ENCODE measurements at regions not wholly inside any gene's neighbourhood (a gene's known extent, or its start where the extent isn't known, plus 50 kb on each side); places are given as distances from the start of the nearest gene placed in this dataset.

DNA sequence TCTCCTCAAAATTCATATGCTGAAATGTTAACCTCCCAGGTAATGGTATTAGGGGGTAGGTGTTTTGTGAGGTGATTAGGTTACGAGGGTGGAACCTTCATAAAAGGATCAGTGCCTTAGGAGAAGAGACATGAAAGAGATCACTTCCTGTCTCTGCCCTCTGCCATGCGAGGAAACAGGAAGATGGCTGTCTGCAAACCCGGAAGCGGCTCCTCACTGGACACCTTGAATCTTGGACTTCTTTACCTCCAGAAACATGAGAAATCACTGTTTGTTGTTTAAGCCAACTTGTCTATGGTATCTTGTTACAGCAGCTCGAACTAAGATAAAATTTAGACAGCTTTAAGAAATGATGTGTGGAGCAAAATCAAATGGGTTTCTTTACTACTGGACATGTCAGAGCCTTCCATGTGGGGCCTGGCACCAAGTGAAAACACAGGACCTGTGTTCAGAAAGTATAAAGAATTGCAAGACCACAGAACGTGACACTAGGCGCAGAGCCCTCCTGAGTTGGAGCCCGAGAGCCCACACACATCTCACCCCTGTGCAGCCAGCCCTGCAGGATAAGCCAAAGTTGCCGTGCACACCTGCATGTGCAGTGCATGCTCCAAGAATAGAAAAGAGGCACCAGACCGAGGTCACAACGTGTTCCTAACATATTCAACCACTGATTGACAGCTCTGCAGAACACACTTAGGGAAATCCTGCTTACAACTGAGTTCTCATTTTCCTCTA lies 112.5 kb upstream of the UQCRFS1 start:
- H3K27ac Mint-ChIP-seq (ENCODE audit: unreplicated experiment) = no peak overlapping the region
- no peaks in the 10 kb centered on the region for H3K36me3 Mint-ChIP-seq (ENCODE audit: low read depth)
- no peak overlapping the region for H3K4me3 Mint-ChIP-seq
- H3K4me1 Mint-ChIP-seq = no peaks in the 10 kb centered on the region
- TF ChIP-seq, protein P1, sequence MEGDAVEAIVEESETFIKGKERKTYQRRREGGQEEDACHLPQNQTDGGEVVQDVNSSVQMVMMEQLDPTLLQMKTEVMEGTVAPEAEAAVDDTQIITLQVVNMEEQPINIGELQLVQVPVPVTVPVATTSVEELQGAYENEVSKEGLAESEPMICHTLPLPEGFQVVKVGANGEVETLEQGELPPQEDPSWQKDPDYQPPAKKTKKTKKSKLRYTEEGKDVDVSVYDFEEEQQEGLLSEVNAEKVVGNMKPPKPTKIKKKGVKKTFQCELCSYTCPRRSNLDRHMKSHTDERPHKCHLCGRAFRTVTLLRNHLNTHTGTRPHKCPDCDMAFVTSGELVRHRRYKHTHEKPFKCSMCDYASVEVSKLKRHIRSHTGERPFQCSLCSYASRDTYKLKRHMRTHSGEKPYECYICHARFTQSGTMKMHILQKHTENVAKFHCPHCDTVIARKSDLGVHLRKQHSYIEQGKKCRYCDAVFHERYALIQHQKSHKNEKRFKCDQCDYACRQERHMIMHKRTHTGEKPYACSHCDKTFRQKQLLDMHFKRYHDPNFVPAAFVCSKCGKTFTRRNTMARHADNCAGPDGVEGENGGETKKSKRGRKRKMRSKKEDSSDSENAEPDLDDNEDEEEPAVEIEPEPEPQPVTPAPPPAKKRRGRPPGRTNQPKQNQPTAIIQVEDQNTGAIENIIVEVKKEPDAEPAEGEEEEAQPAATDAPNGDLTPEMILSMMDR (conservative IDR thresholded peaks at IDR 0.05) = no peak
- peaks cover 3% of the 10 kb centered on the region for H3K9me3 Mint-ChIP-seq
- H3K27me3 Mint-ChIP-seq (ENCODE audit: low read depth) = peaks cover 35% of the 10 kb centered on the region
- no peak for DNase-seq (ENCODE audit: low read depth, low spot score)

DNA sequence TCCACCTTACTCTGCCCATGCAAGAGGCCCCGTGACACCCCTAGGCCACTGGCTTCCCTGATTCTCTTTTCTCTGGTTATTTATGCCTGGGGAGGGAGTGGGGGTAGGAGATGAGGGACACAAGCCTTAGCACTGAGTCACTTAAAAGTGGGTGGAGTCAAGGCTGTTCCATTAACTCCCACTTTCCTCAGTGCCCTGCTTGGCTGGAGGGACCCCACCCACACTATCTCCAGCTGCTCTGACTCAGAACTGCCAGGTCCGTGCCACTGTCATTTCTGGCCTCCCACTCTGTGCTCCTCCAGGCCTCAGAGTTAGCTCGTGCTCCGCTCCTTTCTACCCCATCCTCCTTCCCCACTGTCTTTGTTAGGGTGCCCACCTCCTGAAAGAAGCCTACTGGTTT lies 113.4 kb upstream of the UQCRFS1 start:
- Mint-ChIP-seq H3K27ac (ENCODE audit: unreplicated experiment) (no peak overlapping the region), H3K27me3 (ENCODE audit: low read depth) (peaks cover 30% of the 10 kb centered on the region), H3K36me3 (ENCODE audit: low read depth) (no peaks in the 10 kb centered on the region), H3K9me3 (peaks cover 3% of the 10 kb centered on the region), H3K4me1 (no peaks in the 10 kb centered on the region), H3K4me3 (no peak overlapping the region)
- no peak for DNase-seq (ENCODE audit: low read depth, low spot score)
- TF ChIP-seq, protein P1 (conservative IDR thresholded peaks at IDR 0.05) = no peak

DNA sequence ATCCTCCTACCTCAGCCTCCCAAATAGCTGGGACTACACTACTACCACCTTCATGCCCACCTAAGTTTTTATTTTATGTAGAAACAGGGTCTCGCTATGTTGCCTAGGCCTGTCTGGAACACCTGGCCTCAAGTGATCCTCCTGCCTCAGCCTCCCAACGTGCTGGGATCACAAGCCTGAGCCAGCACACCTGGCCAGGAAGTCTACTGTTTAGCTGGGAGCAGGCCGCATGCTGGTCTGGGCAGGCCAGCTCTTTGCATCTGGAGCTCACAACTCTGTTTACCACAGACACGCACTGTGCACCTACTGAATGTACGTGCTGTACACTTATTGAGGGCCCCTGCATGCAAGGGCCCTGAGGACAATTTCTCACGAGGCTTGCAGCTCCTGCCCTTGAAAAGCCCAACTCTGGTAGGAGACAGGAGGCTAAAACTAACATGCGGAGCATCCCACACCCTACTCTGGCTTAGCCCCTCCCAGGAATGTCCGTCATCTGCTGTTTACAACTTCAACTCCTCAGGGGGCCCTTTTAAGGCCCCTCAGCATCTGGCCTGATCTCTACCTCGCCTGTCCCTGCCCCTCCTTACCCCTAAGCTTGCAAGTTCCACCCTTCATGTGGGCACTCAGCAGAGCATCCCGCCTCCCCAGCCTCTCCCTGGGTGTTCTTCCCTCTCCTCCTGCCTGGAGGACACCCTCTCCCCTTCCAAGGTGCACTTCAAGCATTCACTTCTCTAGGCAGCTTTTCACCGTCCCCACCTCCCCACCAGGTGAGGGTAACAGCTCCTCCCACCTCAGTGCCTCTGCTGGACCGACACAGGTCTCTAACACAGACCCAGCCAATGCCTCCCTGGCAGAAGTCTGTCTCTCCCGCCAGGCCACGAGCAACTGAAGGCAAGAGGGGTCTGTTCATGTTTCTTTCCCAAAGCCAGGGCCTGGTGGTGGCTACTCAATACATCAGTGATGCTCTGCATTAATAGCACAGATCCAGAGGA lies 114.2 kb upstream of the UQCRFS1 start:
- Mint-ChIP-seq H3K27me3 (ENCODE audit: low read depth) (peaks cover 32% of the 10 kb centered on the region), H3K9me3 (peaks cover 3% of the 10 kb centered on the region), H3K4me1 (no peaks in the 10 kb centered on the region), H3K36me3 (ENCODE audit: low read depth) (no peaks in the 10 kb centered on the region), H3K27ac (ENCODE audit: unreplicated experiment) (no peak overlapping the region), H3K4me3 (no peak overlapping the region)
- TF ChIP-seq, protein P1 (conservative IDR thresholded peaks at IDR 0.05) = no peak
- DNase-seq (ENCODE audit: low read depth, low spot score) = no peak

DNA sequence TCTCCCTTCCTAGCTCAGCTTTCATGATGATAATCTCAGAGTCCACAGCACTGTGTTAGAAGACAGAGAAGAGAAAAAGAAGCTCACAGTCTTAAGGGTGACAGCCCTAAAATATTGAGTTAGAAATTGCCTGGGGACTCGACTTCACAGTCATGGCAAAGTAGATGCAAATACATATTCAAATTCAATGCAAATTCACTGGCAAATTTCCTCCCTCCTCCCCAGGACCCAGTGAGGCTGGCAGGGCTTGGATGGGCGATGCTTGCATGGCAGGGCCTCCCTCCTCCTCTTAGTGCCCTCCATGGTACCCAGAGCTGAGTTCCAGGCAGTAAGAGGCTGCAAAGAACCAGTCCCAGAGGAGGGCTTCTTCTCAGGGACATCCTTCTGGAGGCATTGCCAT lies 115.6 kb upstream of the UQCRFS1 start:
- peaks cover 37% of the 10 kb centered on the region for H3K27me3 Mint-ChIP-seq (ENCODE audit: low read depth)
- H3K4me3 Mint-ChIP-seq = no peak overlapping the region
- TF ChIP-seq, protein P1 (conservative IDR thresholded peaks at IDR 0.05) = no peak
- peaks cover 3% of the 10 kb centered on the region for H3K9me3 Mint-ChIP-seq
- no peaks in the 10 kb centered on the region for H3K4me1 Mint-ChIP-seq
- no peak for DNase-seq (ENCODE audit: low read depth, low spot score)
- no peaks in the 10 kb centered on the region for H3K36me3 Mint-ChIP-seq (ENCODE audit: low read depth)
- no peak overlapping the region for H3K27ac Mint-ChIP-seq (ENCODE audit: unreplicated experiment)

DNA sequence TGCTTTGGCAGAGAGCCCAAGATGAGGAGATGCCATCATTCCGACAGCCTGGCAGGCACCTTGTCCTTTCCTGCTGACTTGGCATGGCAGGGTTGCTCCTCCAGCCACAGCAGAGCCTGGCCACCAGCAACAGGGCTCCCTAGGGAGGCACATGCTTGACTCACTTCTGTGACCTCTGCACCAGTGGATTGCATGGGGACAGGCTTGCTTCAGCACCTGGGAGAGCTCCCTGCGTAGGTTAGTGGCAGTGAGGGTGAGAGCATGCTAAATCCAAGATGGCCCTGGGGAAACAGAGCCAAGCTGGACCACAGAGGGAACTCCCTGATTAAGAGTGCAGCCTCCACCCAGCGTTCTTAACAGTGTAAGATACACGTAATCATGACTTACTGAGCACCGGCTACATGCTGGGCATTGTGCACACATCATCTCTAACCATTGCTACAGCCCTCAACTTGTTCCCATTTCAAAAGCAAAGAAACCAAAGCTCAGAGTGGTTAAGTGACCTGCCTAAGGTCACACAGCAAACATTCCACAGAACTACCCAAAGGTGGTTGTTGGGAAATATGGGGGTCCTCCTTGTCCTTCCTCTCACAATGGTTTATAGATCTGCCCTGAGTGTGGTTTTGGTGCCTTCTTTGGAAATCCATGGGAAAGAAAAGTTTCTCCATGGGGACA lies 116.6 kb upstream of the UQCRFS1 start:
- no peak overlapping the region for H3K27ac Mint-ChIP-seq (ENCODE audit: unreplicated experiment)
- peak; percentile 38 for DNase-seq (ENCODE audit: low read depth, low spot score)
- no peaks in the 10 kb centered on the region for H3K4me1 Mint-ChIP-seq
- H3K36me3 Mint-ChIP-seq (ENCODE audit: low read depth) = no peaks in the 10 kb centered on the region
- peaks cover 3% of the 10 kb centered on the region for H3K9me3 Mint-ChIP-seq
- no peak overlapping the region for H3K4me3 Mint-ChIP-seq
- TF ChIP-seq, protein P1 (conservative IDR thresholded peaks at IDR 0.05) = no peak
- H3K27me3 Mint-ChIP-seq (ENCODE audit: low read depth) = peaks cover 37% of the 10 kb centered on the region
